Fibroblast of skin of scalp (primary cell): ENCODE measurements at regions not wholly inside any gene's neighbourhood (a gene's known extent, or its start where the extent isn't known, plus 50 kb on each side); places are given as distances from the start of the nearest gene placed in this dataset.

Experiments used
- DNase-seq: peaks from one replicate; pipeline ENCODE4 v3.0.0-alpha.2; 2013

- no peak for DNase-seq
Measured at GRCh38 chr14:56900726-56901125, 90.4 kb upstream of the OTX2 start.

- DNase-seq = no peak
Measured at GRCh38 chr14:56899829-56900228, 89.5 kb upstream of the OTX2 start.

GRCh38 chr14:56896922-56897321, 86.6 kb upstream of the OTX2 start:
- no peak for DNase-seq

- DNase-seq = no peak
Measured at GRCh38 chr14:56896231-56896630, 86.0 kb upstream of the OTX2 start.

GRCh38 chr14:56895154-56895553, 84.9 kb upstream of the OTX2 start:
- DNase-seq = no peak

DNA sequence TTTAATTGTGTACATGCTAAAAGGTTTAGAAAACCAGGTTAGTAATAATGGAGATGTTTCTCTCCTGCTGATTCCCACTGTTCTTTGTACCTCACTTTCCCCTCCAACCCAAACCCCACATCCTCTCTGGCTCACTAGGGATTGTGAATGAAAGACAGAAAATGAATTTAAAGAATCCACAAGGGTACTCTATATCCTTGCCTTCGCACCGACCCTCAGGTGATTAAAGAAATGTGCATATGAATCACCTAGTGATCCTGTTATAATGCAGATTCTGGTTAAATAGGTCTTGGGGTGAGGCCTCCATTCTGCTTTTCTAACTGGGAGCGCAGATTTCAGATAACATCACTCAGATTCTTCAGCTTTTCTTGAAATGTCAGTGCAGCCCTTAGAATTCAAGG, 84.3 kb upstream of the OTX2 start:
- DNase-seq = no peak

GRCh38 chr14:56892959-56893358, 82.7 kb upstream of the OTX2 start:
- DNase-seq = no peak

- DNase-seq = no peak
Measured at GRCh38 chr14:56891226-56891625, 80.9 kb upstream of the OTX2 start.

GRCh38 chr14:56889705-56890104, 79.4 kb upstream of the OTX2 start:
- DNase-seq = no peak

DNA sequence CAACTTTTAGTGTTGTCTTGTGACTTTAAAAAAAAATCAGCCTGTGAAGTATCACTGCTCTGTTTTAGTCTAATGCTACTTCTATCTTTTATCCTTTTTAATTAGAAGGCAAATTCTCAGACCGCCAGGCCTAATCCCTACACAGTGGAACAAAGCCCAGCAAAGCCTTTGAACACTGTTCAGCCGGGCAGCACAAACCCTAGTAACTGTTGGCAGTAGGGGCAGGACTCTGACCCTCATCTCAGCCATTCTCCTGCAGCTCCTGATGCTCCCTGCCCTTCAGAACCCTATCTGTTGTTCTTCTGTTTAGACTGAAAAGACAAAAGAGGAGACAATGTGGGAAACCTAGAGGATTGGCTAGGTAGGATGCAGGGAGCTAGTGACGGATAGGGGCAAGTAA, 78.0 kb upstream of the OTX2 start:
- DNase-seq = no peak

DNA sequence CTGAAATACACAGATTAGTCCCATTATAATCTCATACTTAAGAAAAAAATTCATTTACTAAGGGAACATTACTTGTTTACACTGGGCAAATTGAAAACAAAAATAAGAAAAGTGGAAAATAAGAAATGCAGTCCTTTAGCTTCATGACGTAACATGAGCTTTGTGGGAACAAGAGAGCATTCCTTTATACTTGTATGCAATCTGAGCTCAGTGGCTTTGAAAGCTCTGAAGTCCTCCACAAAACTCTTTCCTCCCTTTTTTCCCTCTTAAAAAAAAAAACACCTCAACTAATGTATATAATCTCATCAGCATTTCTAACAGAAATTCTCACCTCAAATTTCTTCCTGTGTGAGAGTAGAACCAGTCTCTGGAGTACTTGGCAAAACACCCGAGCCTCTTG, 76.9 kb upstream of the OTX2 start:
- DNase-seq = no peak

GRCh38 chr14:56886471-56887062, 76.3 kb upstream of the OTX2 start:
- DNase-seq = no peak

DNA sequence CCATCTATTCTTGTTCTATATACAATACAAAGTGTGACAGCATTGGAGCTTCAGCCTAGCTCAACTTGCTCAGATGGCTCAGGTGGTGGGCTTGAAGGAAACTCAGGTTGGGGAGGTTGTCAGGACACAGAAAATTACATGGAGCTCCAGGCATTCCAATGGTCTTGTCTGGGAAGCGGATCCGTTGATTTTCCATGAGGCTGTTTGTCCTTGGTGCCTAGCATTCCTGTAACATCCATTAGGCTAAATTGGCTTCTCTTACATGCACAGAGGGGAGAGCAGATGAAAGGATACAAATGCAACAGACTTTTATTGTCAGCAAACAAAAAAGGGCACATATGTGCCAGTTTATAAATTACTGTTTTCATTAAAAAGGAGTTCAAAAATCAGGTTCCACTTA, 75.5 kb upstream of the OTX2 start:
- DNase-seq = no peak

GRCh38 chr14:56884617-56885016, 74.3 kb upstream of the OTX2 start:
- no peak for DNase-seq

- no peak for DNase-seq
Measured at GRCh38 chr14:56881181-56881580, 70.9 kb upstream of the OTX2 start.

DNA sequence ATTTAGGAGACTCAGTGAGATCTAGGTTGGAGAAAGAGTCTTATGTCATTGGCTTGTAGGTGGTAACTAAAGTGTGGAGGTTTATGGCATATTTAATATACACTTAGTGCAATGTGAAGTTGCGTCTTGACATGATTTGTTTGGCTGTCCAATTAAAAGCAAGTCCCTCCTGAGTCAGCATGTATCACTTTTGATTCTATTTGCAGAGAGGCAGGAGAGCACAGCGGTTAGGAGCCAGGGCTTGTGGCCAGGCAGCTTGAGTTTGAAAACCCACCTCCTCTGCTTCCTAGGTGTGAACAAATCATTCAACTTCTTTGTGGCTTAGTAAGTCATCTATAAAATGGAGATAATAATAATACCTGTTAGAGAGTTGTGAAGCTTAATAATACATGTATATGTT, 68.5 kb upstream of the OTX2 start:
- no peak for DNase-seq

DNA sequence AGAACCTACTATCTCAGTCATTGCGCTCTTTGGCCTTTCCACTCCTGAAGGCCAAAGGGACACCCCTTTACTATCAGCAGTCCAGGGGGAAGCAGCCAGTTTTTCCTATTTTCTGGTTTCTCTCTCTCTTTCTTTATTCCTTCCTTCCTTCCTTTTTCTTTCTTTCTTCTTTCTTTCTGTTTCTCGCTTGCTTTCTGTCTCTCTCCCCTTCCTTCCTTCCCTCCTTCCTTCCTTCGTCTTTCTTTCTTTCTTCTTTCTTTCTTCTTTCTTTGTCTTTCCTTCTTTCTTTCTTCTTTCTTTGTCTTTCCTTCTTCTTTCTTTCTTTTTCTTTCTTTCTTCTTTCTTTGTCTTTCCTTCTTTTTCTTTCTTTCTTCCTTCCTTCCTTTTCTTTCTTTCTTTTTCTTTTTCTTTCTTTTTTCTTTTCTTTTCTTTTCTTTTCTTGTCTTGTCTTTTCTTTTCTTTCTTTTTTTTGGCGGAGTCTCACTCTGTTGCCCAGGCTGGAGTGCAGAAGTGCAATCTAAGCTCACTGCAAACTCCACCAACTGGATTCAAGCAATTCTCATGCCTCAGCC, 64.9 kb upstream of the OTX2 start:
- no peak for DNase-seq

DNA sequence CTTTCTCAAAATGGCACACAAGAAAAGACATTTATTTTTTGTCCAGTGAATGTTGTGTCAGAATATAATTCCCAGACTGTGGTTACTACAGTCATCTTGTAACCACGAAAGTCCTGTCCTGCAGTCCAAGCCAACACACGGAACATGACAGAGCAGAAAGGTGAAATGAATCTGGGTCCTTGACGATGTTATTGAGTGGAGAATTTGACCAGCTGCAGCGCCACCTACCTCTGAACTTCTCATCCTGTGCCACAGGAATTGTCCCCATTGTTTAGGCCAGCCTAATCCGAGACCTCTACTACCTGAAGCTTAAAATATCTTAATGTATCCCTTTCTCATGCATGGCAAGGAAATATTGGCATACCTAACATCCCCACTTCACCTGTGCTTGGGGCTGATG, 64.1 kb upstream of the OTX2 start:
- no peak for DNase-seq

- no peak for DNase-seq
Measured at GRCh38 chr14:56870336-56870735, 60.1 kb upstream of the OTX2 start.

DNA sequence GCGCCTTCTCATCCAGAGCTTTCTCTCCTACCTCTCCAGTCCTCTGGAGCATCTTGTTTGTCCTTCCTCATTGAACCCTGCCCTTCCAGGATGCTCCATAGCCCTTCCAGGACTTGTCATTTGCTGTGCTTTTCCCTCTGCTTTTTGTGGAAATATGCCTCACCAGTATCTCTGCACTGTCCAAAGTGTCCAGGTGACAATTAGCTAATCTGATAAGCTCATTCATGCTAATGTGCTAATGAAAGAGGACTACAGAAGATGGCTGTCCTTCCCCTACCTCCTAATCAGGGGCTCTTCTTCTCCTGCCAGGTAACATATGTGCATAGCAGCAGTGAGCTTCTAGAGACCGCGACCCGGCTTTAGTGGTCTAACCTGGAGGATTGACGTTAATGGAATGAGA, 58.4 kb upstream of the OTX2 start:
- no peak for DNase-seq

- DNase-seq = no peak
Measured at GRCh38 chr14:56862836-56863235, 52.6 kb upstream of the OTX2 start.

- no peak for DNase-seq
Measured at GRCh38 chr14:56860441-56860840, 50.2 kb upstream of the OTX2 start.
